ENCODE measurements at regions not wholly inside any gene's neighbourhood (a gene's known extent, or its start where the extent isn't known, plus 50 kb on each side); places are given as distances from the start of the nearest gene placed in this dataset.

GRCh38 chr5:38714240-38714639 lies 131.6 kb upstream of the OSMR start:
- H3K9me3 ChIP-seq (ENCODE audit: control insufficient read depth, low read depth, low read length): no peaks in the 10 kb centered on the region
- no peak overlapping the region for H3K9ac ChIP-seq (ENCODE audit: extremely low read depth, insufficient read length, low read length)
- H2BK15ac ChIP-seq (ENCODE audit: low read depth, low read length): no peak overlapping the region
- no peak overlapping the region for H3K56ac ChIP-seq (ENCODE audit: insufficient read length, low read depth, low read length)
- no peak overlapping the region for H2BK20ac ChIP-seq (ENCODE audit: low read depth, low read length, poor library complexity, severe bottlenecking)
- H3K79me2 ChIP-seq (ENCODE audit: insufficient read depth, low read length): no peaks in the 10 kb centered on the region
- H3K4ac ChIP-seq (ENCODE audit: low read depth, low read length): no peak overlapping the region
- H2AFZ ChIP-seq (ENCODE audit: low read length): no peak overlapping the region
- DNase-seq: no peak
- H3K79me1 ChIP-seq (ENCODE audit: insufficient read depth, low read depth, low read length, poor library complexity, severe bottlenecking): no peaks in the 10 kb centered on the region
- H3K4me3 Mint-ChIP-seq: no peak overlapping the region
- H3K18ac ChIP-seq (ENCODE audit: insufficient read length, low read depth, low read length): no peak overlapping the region
- no peak overlapping the region for H3K4me2 ChIP-seq (ENCODE audit: insufficient read depth, insufficient read length, low read length)
- H4K8ac ChIP-seq (replicated peaks; ENCODE audit: insufficient read length, low read depth, low read length): no peak overlapping the region
- TF ChIP-seq, protein P1, sequence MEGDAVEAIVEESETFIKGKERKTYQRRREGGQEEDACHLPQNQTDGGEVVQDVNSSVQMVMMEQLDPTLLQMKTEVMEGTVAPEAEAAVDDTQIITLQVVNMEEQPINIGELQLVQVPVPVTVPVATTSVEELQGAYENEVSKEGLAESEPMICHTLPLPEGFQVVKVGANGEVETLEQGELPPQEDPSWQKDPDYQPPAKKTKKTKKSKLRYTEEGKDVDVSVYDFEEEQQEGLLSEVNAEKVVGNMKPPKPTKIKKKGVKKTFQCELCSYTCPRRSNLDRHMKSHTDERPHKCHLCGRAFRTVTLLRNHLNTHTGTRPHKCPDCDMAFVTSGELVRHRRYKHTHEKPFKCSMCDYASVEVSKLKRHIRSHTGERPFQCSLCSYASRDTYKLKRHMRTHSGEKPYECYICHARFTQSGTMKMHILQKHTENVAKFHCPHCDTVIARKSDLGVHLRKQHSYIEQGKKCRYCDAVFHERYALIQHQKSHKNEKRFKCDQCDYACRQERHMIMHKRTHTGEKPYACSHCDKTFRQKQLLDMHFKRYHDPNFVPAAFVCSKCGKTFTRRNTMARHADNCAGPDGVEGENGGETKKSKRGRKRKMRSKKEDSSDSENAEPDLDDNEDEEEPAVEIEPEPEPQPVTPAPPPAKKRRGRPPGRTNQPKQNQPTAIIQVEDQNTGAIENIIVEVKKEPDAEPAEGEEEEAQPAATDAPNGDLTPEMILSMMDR (conservative IDR thresholded peaks at IDR 0.05): no peak
- H3K23ac ChIP-seq (ENCODE audit: insufficient read length, low read depth, low read length): no peak overlapping the region
- H2BK12ac ChIP-seq (ENCODE audit: insufficient read length, low read depth, low read length): no peak overlapping the region
- H3K23me2 ChIP-seq (ENCODE audit: insufficient read length, low read depth, low read length, poor library complexity, severe bottlenecking): no peaks in the 10 kb centered on the region
- H3K27ac ChIP-seq (ENCODE audit: insufficient read length, low read depth, low read length): no peak overlapping the region
- no peak overlapping the region for H2AK5ac ChIP-seq (ENCODE audit: insufficient read length, low read length)
- no peak overlapping the region for H2BK120ac ChIP-seq (ENCODE audit: low read depth, low read length, poor library complexity, severe bottlenecking)
- H3K4me1 Mint-ChIP-seq: no peaks in the 10 kb centered on the region
- no peak overlapping the region; the same call in 1 of the 2 replicates for H3K14ac ChIP-seq (ENCODE audit: insufficient read depth, low read length)
- H3K27ac Mint-ChIP-seq: no peak overlapping the region
- H4K5ac ChIP-seq (ENCODE audit: insufficient read length, low read depth, low read length): no peak overlapping the region
- no peaks in the 10 kb centered on the region for H3K36me3 Mint-ChIP-seq (ENCODE audit: insufficient read depth in 1 of 3, low read depth in 3 of 3)
- no peak overlapping the region for H2BK5ac ChIP-seq (ENCODE audit: insufficient read length, low read length)
- H3K27me3 ChIP-seq (ENCODE audit: insufficient read depth, low read length): no peaks in the 10 kb centered on the region
- no CpG with 5 or more reads among the region's 3 CpGs for WGBS (ENCODE audit: extremely low coverage, insufficient read length, low lambda C conversion rate)
- H3K27me3 Mint-ChIP-seq (ENCODE audit: low read depth): no peaks in the 10 kb centered on the region; the same call in 1 of the 2 replicates
- no peak overlapping the region for H3T11ph ChIP-seq (ENCODE audit: low read length)
- no peaks in the 10 kb centered on the region for H3K4me1 ChIP-seq (ENCODE audit: insufficient read depth, low read length)
- H4K20me1 ChIP-seq (ENCODE audit: control insufficient read depth, insufficient read depth, insufficient read length): no peaks in the 10 kb centered on the region
- H3K9me3 Mint-ChIP-seq: no peaks in the 10 kb centered on the region
- H4K91ac ChIP-seq (ENCODE audit: insufficient read length, low read depth, low read length): no peak overlapping the region

All from H9 (cell line).